ENCODE measurements at regions not wholly inside any gene's neighbourhood (a gene's known extent, or its start where the extent isn't known, plus 50 kb on each side); places are given as distances from the start of the nearest gene placed in this dataset.

GRCh38 chr3:61438253-61439121, 122.9 kb upstream of the PTPRG start:
- TF ChIP-seq CTCF (IDR thresholded peaks at IDR 0.05): no peak
- no peak for TF ChIP-seq POLR2A (IDR thresholded peaks at IDR 0.05)
